ENCODE measurements at regions not wholly inside any gene's neighbourhood (a gene's known extent, or its start where the extent isn't known, plus 50 kb on each side); places are given as distances from the start of the nearest gene placed in this dataset.

GRCh38 chr5:98529321-98529720 lies 244.1 kb upstream of the RGMB start:
- H3K4me3 ChIP-seq (ENCODE audit: low read depth, low read length) = no peak overlapping the region
- H3K4me1 ChIP-seq (ENCODE audit: control insufficient read depth, insufficient read depth, low read length) = no peaks in the 10 kb centered on the region
- no peak overlapping the region for H3K27ac ChIP-seq (ENCODE audit: extremely low read depth, low read depth, low read length)
- CTCF ChIA-PET = no interaction called here
- H3K9me3 ChIP-seq (ENCODE audit: control insufficient read depth, insufficient read depth, low read depth, low read length) = no peaks in the 10 kb centered on the region
- TF ChIP-seq ZNF112 (tag by site-specific recombination; IDR thresholded peaks at IDR 0.05) (no peak), ZNF311 (tag by site-specific recombination; IDR thresholded peaks at IDR 0.05; ENCODE audit: borderline replicate concordance) (no peak), ZNF121 (tag by site-specific recombination; IDR thresholded peaks at IDR 0.05) (no peak), ZNF610 (tag by site-specific recombination; IDR thresholded peaks at IDR 0.05; ENCODE audit: borderline replicate concordance) (no peak), ZNF624 (tag by site-specific recombination; IDR thresholded peaks at IDR 0.05) (no peak), OSR2 (tag by site-specific recombination; IDR thresholded peaks at IDR 0.05) (no peak), PBX3 (CRISPR knock-in tag; IDR thresholded peaks at IDR 0.05) (no peak), ZFP37 (tag by site-specific recombination; IDR thresholded peaks at IDR 0.05) (no peak), MEIS1 (CRISPR knock-in tag; IDR thresholded peaks at IDR 0.05; ENCODE audit: borderline replicate concordance) (no peak), OVOL3 (tag by site-specific recombination; IDR thresholded peaks at IDR 0.05) (no peak), PRDM10 (tag by site-specific recombination; IDR thresholded peaks at IDR 0.05) (no peak), ZNF324 (tag by site-specific recombination; IDR thresholded peaks at IDR 0.05) (no peak), BCL11A (tag by site-specific recombination; IDR thresholded peaks at IDR 0.05; ENCODE audit: low read depth) (no peak), ZBTB6 (tag by site-specific recombination; IDR thresholded peaks at IDR 0.05) (no peak), ZNF223 (tag by site-specific recombination; IDR thresholded peaks at IDR 0.05) (no peak), ZNF398 (tag by site-specific recombination; IDR thresholded peaks at IDR 0.05) (no peak), ZXDB (tag by site-specific recombination; IDR thresholded peaks at IDR 0.05) (no peak), ZNF518A (tag by site-specific recombination; conservative IDR thresholded peaks at IDR 0.05; ENCODE audit: low read depth) (no peak), ELK4 (IDR thresholded peaks at IDR 0.05; ENCODE audit: borderline replicate concordance, low read depth, low read length) (no peak)
- no peaks in the 10 kb centered on the region for H3K36me3 ChIP-seq (ENCODE audit: control insufficient read depth in 2 of 2, insufficient read depth in 1 of 2, low read length in 2 of 2)
- POLR2A ChIA-PET = no interaction called here
